ENCODE measurements at regions not wholly inside any gene's neighbourhood (a gene's known extent, or its start where the extent isn't known, plus 50 kb on each side); places are given as distances from the start of the nearest gene placed in this dataset.

DNA sequence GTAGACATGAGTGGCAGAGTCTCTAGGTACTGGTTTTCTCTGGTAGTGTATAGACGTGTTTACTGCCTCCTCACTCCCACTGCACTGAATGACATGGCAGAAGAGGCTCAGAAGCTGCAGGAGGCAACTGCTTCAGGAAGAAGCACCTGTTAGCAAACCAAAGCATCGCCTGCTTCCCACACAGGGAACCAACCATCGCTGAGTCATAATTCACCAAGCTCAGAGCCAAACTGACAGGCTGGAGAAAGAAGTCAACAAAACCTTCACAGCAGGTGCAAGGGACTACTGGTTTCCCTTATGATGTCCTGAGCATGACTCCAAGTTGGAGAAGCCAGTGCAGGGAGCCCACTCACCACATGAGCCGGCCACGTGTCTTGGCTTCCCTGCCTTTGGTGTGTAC, 69.8 kb downstream of the KCTD12 start:
- H3K27ac ChIP-seq (ENCODE audit: low read length) = no peak overlapping the region
- H3K27me3 ChIP-seq (ENCODE audit: low read depth, low read length) = no peaks in the 10 kb centered on the region; the same call in 1 of the 2 replicates
- H2AFZ ChIP-seq (ENCODE audit: low read depth, low read length) = no peak overlapping the region
- no peak overlapping the region for H3K9ac ChIP-seq (ENCODE audit: low read length)
- no peak overlapping the region for H3K4me3 ChIP-seq (ENCODE audit: low read length)
- H3K9me3 ChIP-seq (ENCODE audit: insufficient read depth, low read length) = no peaks in the 10 kb centered on the region
- no peak overlapping the region for H3K4me2 ChIP-seq (ENCODE audit: low read length)
- H3K4me1 ChIP-seq (ENCODE audit: low read length) = peaks cover 7% of the 10 kb centered on the region; the same call in 1 of the 2 replicates
- no peaks in the 10 kb centered on the region for H4K20me1 ChIP-seq (ENCODE audit: insufficient read depth, low read length)
- TF ChIP-seq, protein P1, sequence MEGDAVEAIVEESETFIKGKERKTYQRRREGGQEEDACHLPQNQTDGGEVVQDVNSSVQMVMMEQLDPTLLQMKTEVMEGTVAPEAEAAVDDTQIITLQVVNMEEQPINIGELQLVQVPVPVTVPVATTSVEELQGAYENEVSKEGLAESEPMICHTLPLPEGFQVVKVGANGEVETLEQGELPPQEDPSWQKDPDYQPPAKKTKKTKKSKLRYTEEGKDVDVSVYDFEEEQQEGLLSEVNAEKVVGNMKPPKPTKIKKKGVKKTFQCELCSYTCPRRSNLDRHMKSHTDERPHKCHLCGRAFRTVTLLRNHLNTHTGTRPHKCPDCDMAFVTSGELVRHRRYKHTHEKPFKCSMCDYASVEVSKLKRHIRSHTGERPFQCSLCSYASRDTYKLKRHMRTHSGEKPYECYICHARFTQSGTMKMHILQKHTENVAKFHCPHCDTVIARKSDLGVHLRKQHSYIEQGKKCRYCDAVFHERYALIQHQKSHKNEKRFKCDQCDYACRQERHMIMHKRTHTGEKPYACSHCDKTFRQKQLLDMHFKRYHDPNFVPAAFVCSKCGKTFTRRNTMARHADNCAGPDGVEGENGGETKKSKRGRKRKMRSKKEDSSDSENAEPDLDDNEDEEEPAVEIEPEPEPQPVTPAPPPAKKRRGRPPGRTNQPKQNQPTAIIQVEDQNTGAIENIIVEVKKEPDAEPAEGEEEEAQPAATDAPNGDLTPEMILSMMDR (IDR thresholded peaks at IDR 0.05; ENCODE audit: low read depth, low read length) = no peak
- no peak for TF ChIP-seq EZH2phosphoT487 (IDR thresholded peaks at IDR 0.05; ENCODE audit: low read depth)
- H3K36me3 ChIP-seq (replicated peaks; ENCODE audit: low read depth, low read length) = no peaks in the 10 kb centered on the region
- no peaks in the 10 kb centered on the region for H3K79me2 ChIP-seq (ENCODE audit: low read length)

DNA sequence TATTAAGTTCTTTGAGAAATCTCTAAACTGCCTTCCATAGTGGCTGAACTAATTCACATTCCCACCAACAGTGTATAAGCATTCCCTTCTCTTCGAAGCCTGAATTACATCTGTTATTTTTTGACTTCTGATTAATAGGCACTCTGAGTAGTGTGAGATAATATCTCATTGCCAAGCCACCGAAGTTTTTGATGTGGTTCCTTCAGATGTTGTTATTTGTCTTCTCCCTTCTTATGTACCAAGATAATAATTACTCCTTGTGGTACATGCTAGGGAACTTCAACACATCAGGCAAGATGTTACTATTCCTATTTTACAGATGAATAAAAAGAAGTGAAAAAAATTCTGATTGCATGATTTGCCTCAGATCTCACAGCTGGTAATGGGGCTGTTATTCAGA, 70.9 kb downstream of the KCTD12 start:
- H2AFZ ChIP-seq (ENCODE audit: low read depth, low read length) = no peak overlapping the region
- H4K20me1 ChIP-seq (ENCODE audit: insufficient read depth, low read length) = no peaks in the 10 kb centered on the region
- H3K27me3 ChIP-seq (ENCODE audit: low read depth, low read length) = no peaks in the 10 kb centered on the region; the same call in 1 of the 2 replicates
- no peaks in the 10 kb centered on the region for H3K79me2 ChIP-seq (ENCODE audit: low read length)
- no peaks in the 10 kb centered on the region for H3K36me3 ChIP-seq (replicated peaks; ENCODE audit: low read depth, low read length)
- no peak overlapping the region for H3K27ac ChIP-seq (ENCODE audit: low read length)
- H3K4me3 ChIP-seq (ENCODE audit: low read length) = no peak overlapping the region
- H3K9me3 ChIP-seq (ENCODE audit: insufficient read depth, low read length) = no peaks in the 10 kb centered on the region
- TF ChIP-seq, protein P1 (IDR thresholded peaks at IDR 0.05; ENCODE audit: low read depth, low read length) = no peak
- no peak for TF ChIP-seq EZH2phosphoT487 (IDR thresholded peaks at IDR 0.05; ENCODE audit: low read depth)
- no peak overlapping the region for H3K4me2 ChIP-seq (ENCODE audit: low read length)
- no peak overlapping the region for H3K9ac ChIP-seq (ENCODE audit: low read length)
- peaks cover 7% of the 10 kb centered on the region; the same call in 1 of the 2 replicates for H3K4me1 ChIP-seq (ENCODE audit: low read length)

- H4K20me1 ChIP-seq (ENCODE audit: insufficient read depth, low read length) = no peaks in the 10 kb centered on the region
- no peaks in the 10 kb centered on the region; the same call in 1 of the 2 replicates for H3K27me3 ChIP-seq (ENCODE audit: low read depth, low read length)
- no peak overlapping the region for H2AFZ ChIP-seq (ENCODE audit: low read depth, low read length)
- no peak overlapping the region for H3K4me3 ChIP-seq (ENCODE audit: low read length)
- H3K4me2 ChIP-seq (ENCODE audit: low read length) = no peak overlapping the region
- TF ChIP-seq, protein P1 (IDR thresholded peaks at IDR 0.05; ENCODE audit: low read depth, low read length) = no peak
- no peak for TF ChIP-seq EZH2phosphoT487 (IDR thresholded peaks at IDR 0.05; ENCODE audit: low read depth)
- no peaks in the 10 kb centered on the region for H3K79me2 ChIP-seq (ENCODE audit: low read length)
- H3K4me1 ChIP-seq (ENCODE audit: low read length) = peaks cover 7% of the 10 kb centered on the region; the same call in 1 of the 2 replicates
- H3K9ac ChIP-seq (ENCODE audit: low read length) = no peak overlapping the region
- H3K36me3 ChIP-seq (replicated peaks; ENCODE audit: low read depth, low read length) = no peaks in the 10 kb centered on the region
- no peak overlapping the region for H3K27ac ChIP-seq (ENCODE audit: low read length)
- H3K9me3 ChIP-seq (ENCODE audit: insufficient read depth, low read length) = no peaks in the 10 kb centered on the region
Measured at GRCh38 chr13:76813891-76814290, 72.3 kb downstream of the KCTD12 start.

GRCh38 chr13:76813000-76813691, 73.1 kb downstream of the KCTD12 start:
- Histone ChIP-seq H2AFZ (ENCODE audit: low read depth, low read length) (no peak overlapping the region), H3K4me2 (ENCODE audit: low read length) (no peak overlapping the region), H3K27me3 (ENCODE audit: low read depth, low read length) (no peaks in the 10 kb centered on the region; the same call in 1 of the 2 replicates), H3K4me1 (ENCODE audit: low read length) (peaks cover 7% of the 10 kb centered on the region; the same call in 1 of the 2 replicates), H3K9me3 (ENCODE audit: insufficient read depth, low read length) (no peaks in the 10 kb centered on the region), H3K36me3 (replicated peaks; ENCODE audit: low read depth, low read length) (no peaks in the 10 kb centered on the region), H3K9ac (ENCODE audit: low read length) (no peak overlapping the region), H3K4me3 (ENCODE audit: low read length) (no peak overlapping the region), H3K27ac (ENCODE audit: low read length) (no peak overlapping the region), H3K79me2 (ENCODE audit: low read length) (no peaks in the 10 kb centered on the region), H4K20me1 (ENCODE audit: insufficient read depth, low read length) (no peaks in the 10 kb centered on the region)
- no peak for TF ChIP-seq EZH2phosphoT487 (IDR thresholded peaks at IDR 0.05; ENCODE audit: low read depth)
- TF ChIP-seq, protein P1 (IDR thresholded peaks at IDR 0.05; ENCODE audit: low read depth, low read length) = no peak
